ENCODE measurements at regions not wholly inside any gene's neighbourhood (a gene's known extent, or its start where the extent isn't known, plus 50 kb on each side); places are given as distances from the start of the nearest gene placed in this dataset.

GRCh38 chr7:25656581-25657026, 428.3 kb upstream of the NPVF start:
- no peaks in the 10 kb centered on the region for H3K79me2 ChIP-seq (ENCODE audit: low read depth)
- H4K20me1 ChIP-seq (ENCODE audit: insufficient read depth), result no peaks in the 10 kb centered on the region
- DNase-seq, result no peak
- no peaks in the 10 kb centered on the region for H3K4me1 ChIP-seq (replicated peaks; ENCODE audit: insufficient read depth)
- H3K9me3 ChIP-seq (ENCODE audit: insufficient read depth, low read depth), result no peaks in the 10 kb centered on the region
- peaks cover 63% of the 10 kb centered on the region for H3K27me3 ChIP-seq (ENCODE audit: insufficient read depth, low read depth)
- H3K9me2 ChIP-seq (ENCODE audit: insufficient read depth), result no peaks in the 10 kb centered on the region
- H2AFZ ChIP-seq, result no peak overlapping the region
- H3K36me3 ChIP-seq (ENCODE audit: low read depth), result no peaks in the 10 kb centered on the region
- ChIA-PET POLR2A (ENCODE audit: unreplicated experiment) (no interaction called here), CTCF (no interaction called here)
- no peak overlapping the region for H3K27ac ChIP-seq
- H3F3A ChIP-seq (ENCODE audit: insufficient read depth, low read depth), result no peaks in the 10 kb centered on the region
- intact Hi-C loops (cut with micrococcal nuclease; ENCODE audit: unreplicated experiment), result no loop called here
- no TSS peak for BruUV-seq (replicated peaks)
- no peak overlapping the region for H3K4me3 ChIP-seq
- TF ChIP-seq CTCF (conservative IDR thresholded peaks at IDR 0.05) (no peak), EZH2 (IDR thresholded peaks at IDR 0.05; ENCODE audit: low read depth) (no peak)
- H3K4me2 ChIP-seq, result no peak overlapping the region

- no peak for DNase-seq
- Histone ChIP-seq H3K9me2 (ENCODE audit: insufficient read depth) (no peaks in the 10 kb centered on the region), H4K20me1 (ENCODE audit: insufficient read depth) (no peaks in the 10 kb centered on the region), H3F3A (ENCODE audit: insufficient read depth, low read depth) (no peaks in the 10 kb centered on the region), H3K4me1 (replicated peaks; ENCODE audit: insufficient read depth) (no peaks in the 10 kb centered on the region), H3K27ac (no peak overlapping the region), H3K27me3 (ENCODE audit: insufficient read depth, low read depth) (peaks cover 79% of the 10 kb centered on the region), H3K36me3 (ENCODE audit: low read depth) (no peaks in the 10 kb centered on the region), H3K4me2 (no peak overlapping the region), H3K9me3 (ENCODE audit: insufficient read depth, low read depth) (no peaks in the 10 kb centered on the region), H2AFZ (no peak overlapping the region), H3K4me3 (no peak overlapping the region), H3K79me2 (ENCODE audit: low read depth) (no peaks in the 10 kb centered on the region)
- no TSS peak for BruUV-seq (replicated peaks)
- POLR2A ChIA-PET (ENCODE audit: unreplicated experiment), result no interaction called here
- TF ChIP-seq CTCF (conservative IDR thresholded peaks at IDR 0.05) (no peak), EZH2 (IDR thresholded peaks at IDR 0.05; ENCODE audit: low read depth) (no peak)
- intact Hi-C loops (cut with micrococcal nuclease; ENCODE audit: unreplicated experiment), result no loop called here
- CTCF ChIA-PET, result no interaction called here
These were observed 430.1 kb upstream of the NPVF start for GRCh38 chr7:25658375-25658774.

DNA sequence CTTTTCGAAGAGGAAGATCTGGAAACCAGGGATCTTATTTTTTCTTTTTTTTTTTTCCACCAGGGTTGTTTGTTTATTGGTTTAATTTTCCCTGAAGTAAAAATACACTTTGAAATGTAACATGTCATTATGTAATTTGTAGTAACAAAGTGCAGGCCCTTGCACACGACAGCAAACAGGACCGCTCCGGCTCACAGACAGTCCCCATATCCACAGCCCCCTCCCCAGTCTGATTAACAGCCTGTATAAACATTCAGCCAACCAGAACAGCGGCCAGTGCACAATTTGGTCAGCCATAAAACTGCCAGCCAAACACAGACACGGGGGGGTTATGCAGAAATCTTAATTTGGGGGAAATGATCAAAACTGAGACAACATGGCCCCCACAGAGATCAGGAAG, 431.6 kb upstream of the NPVF start:
- Histone ChIP-seq H3K4me2 (no peak overlapping the region), H3K79me2 (ENCODE audit: low read depth) (no peaks in the 10 kb centered on the region), H3K4me1 (replicated peaks; ENCODE audit: insufficient read depth) (no peaks in the 10 kb centered on the region), H3K9me3 (ENCODE audit: insufficient read depth, low read depth) (no peaks in the 10 kb centered on the region), H3K27me3 (ENCODE audit: insufficient read depth, low read depth) (peaks cover 91% of the 10 kb centered on the region), H3F3A (ENCODE audit: insufficient read depth, low read depth) (no peaks in the 10 kb centered on the region), H3K36me3 (ENCODE audit: low read depth) (no peaks in the 10 kb centered on the region), H3K4me3 (no peak overlapping the region), H2AFZ (no peak overlapping the region), H3K9me2 (ENCODE audit: insufficient read depth) (no peaks in the 10 kb centered on the region), H3K27ac (no peak overlapping the region), H4K20me1 (ENCODE audit: insufficient read depth) (no peaks in the 10 kb centered on the region)
- no TSS peak for BruUV-seq (replicated peaks)
- intact Hi-C loops (cut with micrococcal nuclease; ENCODE audit: unreplicated experiment), result no loop called here
- DNase-seq, result no peak
- ChIA-PET CTCF (interaction anchor here (0.5 kb wide), 1 partner anchor 1370 kb away, joined by 3 read pairs; no protein-coding TSS in a partner anchor), POLR2A (ENCODE audit: unreplicated experiment) (no interaction called here)
- no peak for TF ChIP-seq CTCF (conservative IDR thresholded peaks at IDR 0.05)
- peak; percentile 19; the same call in 1 of the 2 replicates for TF ChIP-seq EZH2 (IDR thresholded peaks at IDR 0.05; ENCODE audit: low read depth)
